Mucosa of rectum (tissue), 2 donors: ENCODE measurements at regions not wholly inside any gene's neighbourhood (a gene's known extent, or its start where the extent isn't known, plus 50 kb on each side); places are given as distances from the start of the nearest gene placed in this dataset.

Experiments
- H3K27ac ChIP-seq, 2 donors: one replicate each; pipeline ENCODE4 v1.7.0; 2013; ENCODE audit warnings: inconsistent platforms in 2 of 2, low read depth in 2 of 2, low read length in 2 of 2
- H3K27me3 ChIP-seq, 2 donors: one replicate each; pipeline ENCODE4 v1.7.0; 2013; ENCODE audit warnings: low read length in 2 of 2; ENCODE audit not compliant: control insufficient read depth in 2 of 2, insufficient read depth in 2 of 2
- H3K36me3 ChIP-seq, 2 donors: one replicate each; pipeline ENCODE4 v1.7.0; 2013; ENCODE audit warnings: low read length in 2 of 2; ENCODE audit not compliant: control insufficient read depth in 2 of 2, insufficient read depth in 2 of 2
- H3K4me1 ChIP-seq, 2 donors: one replicate each; pipeline ENCODE4 v1.7.0; 2013; ENCODE audit warnings: low read length in 2 of 2, mild to moderate bottlenecking in 1 of 2; ENCODE audit not compliant: control insufficient read depth in 2 of 2, insufficient read depth in 2 of 2
- H3K4me3 ChIP-seq, 2 donors: one replicate each; pipeline ENCODE4 v1.7.0; 2013; ENCODE audit warnings: low read length in 2 of 2
- H3K9ac ChIP-seq, 2 donors: one replicate each; pipeline ENCODE4 v1.7.0; 2013; ENCODE audit warnings: low read length in 2 of 2, low read depth in 1 of 2, mild to moderate bottlenecking in 1 of 2
- H3K9me3 ChIP-seq, 2 donors: one replicate each; pipeline ENCODE4 v1.7.0; 2013; ENCODE audit warnings: low read length in 2 of 2; ENCODE audit not compliant: control insufficient read depth in 2 of 2
- donor health status: healthy.
- donor health status: Normal muscosa, but diverticular disease.

- no peaks in the 10 kb centered on the region for H3K36me3 ChIP-seq
- H3K27me3 ChIP-seq = no peaks in the 10 kb centered on the region
- H3K27ac ChIP-seq = no peak overlapping the region
- no peaks in the 10 kb centered on the region for H3K9me3 ChIP-seq
- H3K4me3 ChIP-seq = no peak overlapping the region
- H3K9ac ChIP-seq = no peak overlapping the region
- peaks cover 3 to 4% of the 10 kb centered on the region in 2 donors for H3K4me1 ChIP-seq
These were observed 869.8 kb upstream of the AGA start for GRCh38 chr4:178311997-178312396.

GRCh38 chr4:178314287-178314686, 872.0 kb upstream of the AGA start:
- H3K9ac ChIP-seq = no peak overlapping the region
- H3K4me3 ChIP-seq = no peak overlapping the region
- H3K9me3 ChIP-seq = no peaks in the 10 kb centered on the region
- no peaks in the 10 kb centered on the region for H3K27me3 ChIP-seq
- H3K4me1 ChIP-seq = peaks cover 3 to 4% of the 10 kb centered on the region in 2 donors
- H3K27ac ChIP-seq = no peak overlapping the region
- no peaks in the 10 kb centered on the region for H3K36me3 ChIP-seq

GRCh38 chr4:178316211-178316610, 874.0 kb upstream of the AGA start:
- no peak overlapping the region for H3K4me3 ChIP-seq
- H3K27me3 ChIP-seq = no peaks in the 10 kb centered on the region
- no peak overlapping the region for H3K27ac ChIP-seq
- no peaks in the 10 kb centered on the region for H3K9me3 ChIP-seq
- peaks cover 3 to 4% of the 10 kb centered on the region in 2 donors for H3K4me1 ChIP-seq
- no peak overlapping the region for H3K9ac ChIP-seq
- no peaks in the 10 kb centered on the region for H3K36me3 ChIP-seq

GRCh38 chr4:178320003-178320402, 877.8 kb upstream of the AGA start:
- Histone ChIP-seq H3K9me3 (no peaks in the 10 kb centered on the region), H3K9ac (no peak overlapping the region), H3K4me1 (peaks cover 0 to 4% of the 10 kb centered on the region in 2 donors), H3K36me3 (no peaks in the 10 kb centered on the region), H3K27ac (no peak overlapping the region), H3K27me3 (no peaks in the 10 kb centered on the region), H3K4me3 (no peak overlapping the region)

GRCh38 chr4:178322524-178323183, 880.4 kb upstream of the AGA start:
- no peaks in the 10 kb centered on the region for H3K4me1 ChIP-seq
- no peak overlapping the region for H3K4me3 ChIP-seq
- H3K27ac ChIP-seq = no peak overlapping the region
- no peaks in the 10 kb centered on the region for H3K36me3 ChIP-seq
- H3K9me3 ChIP-seq = no peaks in the 10 kb centered on the region
- H3K27me3 ChIP-seq = no peaks in the 10 kb centered on the region
- H3K9ac ChIP-seq = no peak overlapping the region

GRCh38 chr4:178329226-178329872, 887.1 kb upstream of the AGA start:
- no peaks in the 10 kb centered on the region for H3K27me3 ChIP-seq
- no peaks in the 10 kb centered on the region for H3K9me3 ChIP-seq
- no peaks in the 10 kb centered on the region for H3K4me1 ChIP-seq
- H3K27ac ChIP-seq = no peak overlapping the region
- no peak overlapping the region for H3K4me3 ChIP-seq
- H3K36me3 ChIP-seq = no peaks in the 10 kb centered on the region
- no peak overlapping the region for H3K9ac ChIP-seq

- H3K27ac ChIP-seq = no peak overlapping the region
- no peaks in the 10 kb centered on the region for H3K36me3 ChIP-seq
- no peaks in the 10 kb centered on the region for H3K4me1 ChIP-seq
- no peak overlapping the region for H3K9ac ChIP-seq
- no peaks in the 10 kb centered on the region for H3K9me3 ChIP-seq
- H3K27me3 ChIP-seq = no peaks in the 10 kb centered on the region
- no peak overlapping the region for H3K4me3 ChIP-seq
These were observed 891.1 kb upstream of the AGA start for GRCh38 chr4:178333355-178333754.

GRCh38 chr4:178339769-178340168, 897.5 kb upstream of the AGA start:
- H3K4me1 ChIP-seq = no peaks in the 10 kb centered on the region
- no peaks in the 10 kb centered on the region for H3K9me3 ChIP-seq
- no peak overlapping the region for H3K9ac ChIP-seq
- H3K4me3 ChIP-seq = no peak overlapping the region
- no peaks in the 10 kb centered on the region for H3K36me3 ChIP-seq
- H3K27me3 ChIP-seq = no peaks in the 10 kb centered on the region
- no peak overlapping the region for H3K27ac ChIP-seq

- no peaks in the 10 kb centered on the region for H3K9me3 ChIP-seq
These were observed 898.2 kb upstream of the AGA start for GRCh38 chr4:178340468-178340867.

GRCh38 chr4:178344096-178344495, 901.9 kb upstream of the AGA start:
- Histone ChIP-seq H3K36me3 (no peaks in the 10 kb centered on the region), H3K4me3 (no peak overlapping the region), H3K27me3 (no peaks in the 10 kb centered on the region), H3K9ac (no peak overlapping the region), H3K9me3 (no peaks in the 10 kb centered on the region), H3K4me1 (no peaks in the 10 kb centered on the region), H3K27ac (no peak overlapping the region)

More at GRCh38 chr4:178340468-178340867, 898.2 kb upstream of the AGA start:
- Histone ChIP-seq H3K36me3 (no peaks in the 10 kb centered on the region), H3K4me3 (no peak overlapping the region), H3K4me1 (no peaks in the 10 kb centered on the region), H3K9ac (no peak overlapping the region), H3K27ac (no peak overlapping the region), H3K27me3 (no peaks in the 10 kb centered on the region)
